ENCODE measurements at regions not wholly inside any gene's neighbourhood (a gene's known extent, or its start where the extent isn't known, plus 50 kb on each side); places are given as distances from the start of the nearest gene placed in this dataset.
"Not testable (repeated sequence)": the region's sequence is repeated elsewhere in the genome, so short reads cannot be mapped to it uniquely, and the experiment has no call there.

DNA sequence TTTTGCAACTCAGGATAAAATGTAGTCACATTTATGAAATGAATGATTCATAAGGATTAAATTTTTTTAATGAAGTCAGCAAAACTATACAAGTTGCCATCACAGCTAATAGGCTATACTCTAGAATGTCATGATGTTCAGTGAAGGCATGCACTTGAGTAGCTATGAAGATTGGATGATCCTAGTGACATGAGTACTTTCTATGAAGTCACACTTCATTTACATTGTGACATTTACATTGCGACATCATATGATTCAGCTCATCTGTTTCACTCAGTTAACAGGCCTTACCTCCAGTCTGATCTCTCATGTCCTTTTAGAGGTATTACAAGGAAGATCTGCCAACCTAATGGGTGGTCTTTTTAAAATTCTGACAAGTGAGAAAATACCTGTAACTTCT lies 82.7 kb upstream of the FGF13 start:
- TF ChIP-seq EZH2 (IDR thresholded peaks at IDR 0.05; ENCODE audit: low read depth), result no peak
- TF ChIP-seq, protein P1, sequence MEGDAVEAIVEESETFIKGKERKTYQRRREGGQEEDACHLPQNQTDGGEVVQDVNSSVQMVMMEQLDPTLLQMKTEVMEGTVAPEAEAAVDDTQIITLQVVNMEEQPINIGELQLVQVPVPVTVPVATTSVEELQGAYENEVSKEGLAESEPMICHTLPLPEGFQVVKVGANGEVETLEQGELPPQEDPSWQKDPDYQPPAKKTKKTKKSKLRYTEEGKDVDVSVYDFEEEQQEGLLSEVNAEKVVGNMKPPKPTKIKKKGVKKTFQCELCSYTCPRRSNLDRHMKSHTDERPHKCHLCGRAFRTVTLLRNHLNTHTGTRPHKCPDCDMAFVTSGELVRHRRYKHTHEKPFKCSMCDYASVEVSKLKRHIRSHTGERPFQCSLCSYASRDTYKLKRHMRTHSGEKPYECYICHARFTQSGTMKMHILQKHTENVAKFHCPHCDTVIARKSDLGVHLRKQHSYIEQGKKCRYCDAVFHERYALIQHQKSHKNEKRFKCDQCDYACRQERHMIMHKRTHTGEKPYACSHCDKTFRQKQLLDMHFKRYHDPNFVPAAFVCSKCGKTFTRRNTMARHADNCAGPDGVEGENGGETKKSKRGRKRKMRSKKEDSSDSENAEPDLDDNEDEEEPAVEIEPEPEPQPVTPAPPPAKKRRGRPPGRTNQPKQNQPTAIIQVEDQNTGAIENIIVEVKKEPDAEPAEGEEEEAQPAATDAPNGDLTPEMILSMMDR (conservative IDR thresholded peaks at IDR 0.05), result no peak
- intact Hi-C loops (cut with micrococcal nuclease; ENCODE audit: unreplicated experiment), result no loop called here
- Histone ChIP-seq H4K20me1 (ENCODE audit: insufficient read depth) (no peaks in the 10 kb centered on the region), H2AFZ (no peak overlapping the region), H3K36me3 (ENCODE audit: low read depth) (no peaks in the 10 kb centered on the region), H3K27me3 (ENCODE audit: insufficient read depth, low read depth) (no peaks in the 10 kb centered on the region), H3K9me3 (ENCODE audit: insufficient read depth, low read depth) (peaks cover 6% of the 10 kb centered on the region; the same call in 1 of the 2 replicates), H3K9me2 (ENCODE audit: insufficient read depth) (no peaks in the 10 kb centered on the region), H3K79me2 (ENCODE audit: low read depth) (no peaks in the 10 kb centered on the region), H3K27ac (no peak overlapping the region), H3K4me1 (replicated peaks; ENCODE audit: insufficient read depth) (peaks cover 14% of the 10 kb centered on the region), H3K4me3 (no peak overlapping the region), H3F3A (ENCODE audit: insufficient read depth, low read depth) (peaks cover 5% of the 10 kb centered on the region; the same call in 1 of the 2 replicates), H3K4me2 (no peak overlapping the region)
- ChIA-PET POLR2A (ENCODE audit: unreplicated experiment) (no interaction called here), CTCF (no interaction called here)
- no peak for DNase-seq
- BruUV-seq (replicated peaks), result no TSS peak

DNA sequence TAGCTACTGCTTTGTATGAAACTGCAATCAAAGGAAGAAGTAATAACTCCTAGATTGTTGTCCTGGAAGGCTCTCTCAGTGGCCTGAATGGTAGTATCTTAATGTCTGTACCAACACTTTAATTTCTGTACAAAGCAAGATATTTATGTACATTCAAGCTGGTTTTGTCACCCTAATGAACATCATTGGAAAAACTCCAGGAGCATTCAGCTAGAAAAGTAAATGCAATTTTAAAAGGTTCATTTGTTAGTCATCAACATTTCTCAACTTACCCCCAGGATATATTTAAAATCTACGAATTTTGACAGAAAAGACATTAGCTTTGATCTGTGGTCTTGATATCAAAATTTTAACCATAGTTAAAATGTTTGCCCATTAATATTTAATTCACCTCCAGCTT lies 80.0 kb upstream of the FGF13 start:
- H3K4me2 ChIP-seq, result peak overlapping the region; percentile 26; the same call in 1 of the 2 replicates
- POLR2A ChIA-PET (ENCODE audit: unreplicated experiment), result no interaction called here

DNA sequence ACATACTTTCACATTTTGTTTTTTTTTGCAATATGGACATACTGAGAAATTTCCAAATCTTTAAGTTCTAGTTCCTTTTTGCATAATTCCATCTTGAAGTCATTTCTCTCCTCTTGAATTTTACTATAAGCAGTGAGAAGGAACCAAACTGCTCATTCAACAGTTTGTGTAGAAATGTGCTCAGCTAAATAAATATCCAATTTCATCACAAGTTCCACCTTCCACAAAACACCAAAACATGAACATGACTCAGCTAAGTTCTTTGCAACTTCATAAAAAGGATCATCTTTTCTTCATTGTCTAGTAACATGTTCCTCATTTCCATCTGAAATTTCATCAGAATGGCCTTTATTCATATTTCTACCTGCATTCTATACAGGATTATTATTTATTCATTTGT lies 77.3 kb upstream of the FGF13 start:
- ChIA-PET CTCF (no interaction called here), POLR2A (ENCODE audit: unreplicated experiment) (no interaction called here)
- no TSS peak for BruUV-seq (replicated peaks)

More for the DNA sequence above, 80.0 kb upstream of the FGF13 start:
- Histone ChIP-seq H3K27ac (no peak overlapping the region), H3F3A (ENCODE audit: insufficient read depth, low read depth) (peaks cover 5% of the 10 kb centered on the region; the same call in 1 of the 2 replicates), H3K9me2 (ENCODE audit: insufficient read depth) (no peaks in the 10 kb centered on the region), H3K79me2 (ENCODE audit: low read depth) (no peaks in the 10 kb centered on the region), H3K9me3 (ENCODE audit: insufficient read depth, low read depth) (peaks cover 6% of the 10 kb centered on the region; the same call in 1 of the 2 replicates), H3K36me3 (ENCODE audit: low read depth) (no peaks in the 10 kb centered on the region), H3K4me3 (no peak overlapping the region), H3K4me1 (replicated peaks; ENCODE audit: insufficient read depth) (peaks cover 14% of the 10 kb centered on the region), H4K20me1 (ENCODE audit: insufficient read depth) (no peaks in the 10 kb centered on the region), H2AFZ (no peak overlapping the region), H3K27me3 (ENCODE audit: insufficient read depth, low read depth) (no peaks in the 10 kb centered on the region)
- TF ChIP-seq EZH2 (IDR thresholded peaks at IDR 0.05; ENCODE audit: low read depth), result no peak
- TF ChIP-seq, protein P1 (conservative IDR thresholded peaks at IDR 0.05), result no peak
- intact Hi-C loops (cut with micrococcal nuclease; ENCODE audit: unreplicated experiment), result no loop called here
- BruUV-seq (replicated peaks), result no TSS peak
- CTCF ChIA-PET, result interaction anchor here (0.6 kb wide), 1 partner anchor 727 kb away, joined by 3 read pairs; no protein-coding TSS in a partner anchor
- no peak for DNase-seq

DNA sequence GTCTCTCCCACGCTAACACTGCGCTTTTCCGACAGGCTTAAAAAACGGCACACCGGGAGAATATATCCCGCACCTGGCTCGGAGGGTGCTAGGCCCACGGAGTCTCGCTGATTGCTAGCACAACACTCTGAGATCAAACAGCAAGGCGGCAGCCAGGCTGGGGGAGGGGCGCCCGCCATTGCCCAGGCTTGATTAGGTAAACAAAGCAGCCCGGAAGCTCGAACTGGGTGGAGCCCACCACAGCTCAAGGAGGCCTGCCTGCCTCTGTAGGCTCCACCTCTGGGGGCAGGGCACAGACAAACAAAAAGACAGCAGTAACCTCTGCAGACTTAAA lies 67.0 kb upstream of the FGF13 start:
- H3K4me1 ChIP-seq (replicated peaks; ENCODE audit: insufficient read depth); POLR2A ChIA-PET (ENCODE audit: unreplicated experiment); DNase-seq; H3K4me3 ChIP-seq; H2AFZ ChIP-seq; H3K9me2 ChIP-seq (ENCODE audit: insufficient read depth); H3F3A ChIP-seq (ENCODE audit: insufficient read depth, low read depth); H3K79me2 ChIP-seq (ENCODE audit: low read depth); H3K9me3 ChIP-seq (ENCODE audit: insufficient read depth, low read depth); H3K4me2 ChIP-seq; H3K27ac ChIP-seq; H4K20me1 ChIP-seq (ENCODE audit: insufficient read depth); CTCF ChIA-PET; H3K27me3 ChIP-seq (ENCODE audit: insufficient read depth, low read depth); BruUV-seq (replicated peaks); H3K36me3 ChIP-seq (ENCODE audit: low read depth): not testable (repeated sequence)
- intact Hi-C loops (cut with micrococcal nuclease; ENCODE audit: unreplicated experiment), result loop anchor here (5.0 kb wide), 1 partner anchor 1194 kb away; no protein-coding TSS in a partner anchor

More for the DNA sequence above, 77.3 kb upstream of the FGF13 start:
- DNase-seq, result no peak
- H3K9me2 ChIP-seq (ENCODE audit: insufficient read depth), result no peaks in the 10 kb centered on the region
- H3K36me3 ChIP-seq (ENCODE audit: low read depth), result no peaks in the 10 kb centered on the region
- peaks cover 6% of the 10 kb centered on the region; the same call in 1 of the 2 replicates for H3K9me3 ChIP-seq (ENCODE audit: insufficient read depth, low read depth)
- H3K79me2 ChIP-seq (ENCODE audit: low read depth), result no peaks in the 10 kb centered on the region
- H3F3A ChIP-seq (ENCODE audit: insufficient read depth, low read depth), result peaks cover 5% of the 10 kb centered on the region; the same call in 1 of the 2 replicates
- no peak overlapping the region for H3K4me3 ChIP-seq
- H2AFZ ChIP-seq, result no peak overlapping the region
- H3K27me3 ChIP-seq (ENCODE audit: insufficient read depth, low read depth), result no peaks in the 10 kb centered on the region
- no peak overlapping the region for H3K27ac ChIP-seq
- no peaks in the 10 kb centered on the region for H4K20me1 ChIP-seq (ENCODE audit: insufficient read depth)
- TF ChIP-seq, protein P1 (conservative IDR thresholded peaks at IDR 0.05), result no peak
- TF ChIP-seq EZH2 (IDR thresholded peaks at IDR 0.05; ENCODE audit: low read depth), result no peak
- no peak overlapping the region for H3K4me2 ChIP-seq
- intact Hi-C loops (cut with micrococcal nuclease; ENCODE audit: unreplicated experiment), result no loop called here
- peaks cover 14% of the 10 kb centered on the region for H3K4me1 ChIP-seq (replicated peaks; ENCODE audit: insufficient read depth)

DNA sequence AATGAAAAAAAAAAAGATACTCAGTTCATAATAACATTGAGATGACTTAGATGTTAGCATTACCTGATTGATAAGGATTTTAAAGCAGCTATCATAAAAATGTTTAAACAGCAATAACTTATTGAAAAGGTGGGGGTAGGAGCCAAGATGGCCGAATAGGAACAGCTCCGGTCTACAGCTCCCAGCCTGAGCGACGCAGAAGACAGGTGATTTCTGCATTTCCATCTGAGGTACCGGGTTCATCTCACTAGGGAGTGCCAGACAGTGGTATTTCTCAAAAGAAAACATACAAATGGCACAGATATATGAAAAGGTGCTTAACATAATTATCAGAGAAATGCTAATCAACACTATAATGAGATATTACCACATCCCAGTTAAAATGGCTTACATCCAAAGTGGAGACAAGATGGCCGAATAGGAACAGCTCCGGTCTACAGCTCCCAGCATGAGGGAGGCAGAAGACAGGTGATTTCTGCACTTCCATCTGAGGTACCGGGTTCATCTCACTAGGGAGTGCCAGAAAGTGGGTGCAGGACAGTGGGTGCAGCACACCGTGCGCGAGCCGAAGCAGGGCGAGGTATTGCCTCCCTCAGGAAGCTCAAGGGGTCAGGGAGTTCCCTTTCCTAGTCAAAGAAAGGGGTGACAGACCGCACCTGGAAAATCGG lies 66.5 kb upstream of the FGF13 start:
- POLR2A ChIA-PET (ENCODE audit: unreplicated experiment); CTCF ChIA-PET; BruUV-seq (replicated peaks); H3K79me2 ChIP-seq (ENCODE audit: low read depth); H4K20me1 ChIP-seq (ENCODE audit: insufficient read depth); H3K9me2 ChIP-seq (ENCODE audit: insufficient read depth); H3F3A ChIP-seq (ENCODE audit: insufficient read depth, low read depth); H3K4me3 ChIP-seq; H2AFZ ChIP-seq; H3K4me1 ChIP-seq (replicated peaks; ENCODE audit: insufficient read depth); H3K4me2 ChIP-seq; H3K27me3 ChIP-seq (ENCODE audit: insufficient read depth, low read depth); H3K27ac ChIP-seq; DNase-seq; H3K9me3 ChIP-seq (ENCODE audit: insufficient read depth, low read depth); H3K36me3 ChIP-seq (ENCODE audit: low read depth): not testable (repeated sequence)
- intact Hi-C loops (cut with micrococcal nuclease; ENCODE audit: unreplicated experiment), result loop anchor here (5.0 kb wide), 1 partner anchor 1194 kb away; no protein-coding TSS in a partner anchor
